VCaP (cell line): ENCODE measurements at regions not wholly inside any gene's neighbourhood (a gene's known extent, or its start where the extent isn't known, plus 50 kb on each side); places are given as distances from the start of the nearest gene placed in this dataset.
"Not testable (repeated sequence)": the region's sequence is repeated elsewhere in the genome, so short reads cannot be mapped to it uniquely, and the experiment has no call there.

Experiments
- H3K27ac ChIP-seq: fragments of 450-650 bp; 2 replicates; pipeline ENCODE4 v1.5.1; 2017
- CTCF ChIP-seq: fragments of 450-650 bp; conservative IDR thresholded peaks from 2 replicates; pipeline ENCODE4 v1.5.1; 2017; ENCODE audit warnings: mild to moderate bottlenecking, moderate library complexity

GRCh38 chr18:14357553-14358297, 185.7 kb downstream of the POTEC start:
- H3K27ac ChIP-seq: not testable (repeated sequence)

DNA sequence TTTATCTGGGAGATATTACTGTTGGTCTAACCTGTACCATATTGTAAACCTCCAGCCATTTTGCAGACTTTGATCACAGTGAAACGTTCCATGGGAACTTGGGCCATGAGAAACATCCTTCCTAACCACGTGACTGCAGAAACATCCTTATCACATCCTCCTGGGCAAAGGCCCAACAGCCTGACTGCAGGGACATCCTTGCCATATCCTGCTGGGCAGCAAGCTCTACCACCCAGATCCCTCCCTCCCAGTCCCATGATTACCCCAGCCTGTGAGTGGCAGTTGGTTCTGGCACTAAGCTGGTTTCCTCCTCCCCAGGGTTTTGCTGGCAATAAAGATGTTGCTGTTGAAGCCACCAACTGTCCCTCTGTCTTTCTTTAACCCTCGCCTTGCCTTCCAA, 201.2 kb downstream of the POTEC start:
- not testable (repeated sequence) for H3K27ac ChIP-seq

DNA sequence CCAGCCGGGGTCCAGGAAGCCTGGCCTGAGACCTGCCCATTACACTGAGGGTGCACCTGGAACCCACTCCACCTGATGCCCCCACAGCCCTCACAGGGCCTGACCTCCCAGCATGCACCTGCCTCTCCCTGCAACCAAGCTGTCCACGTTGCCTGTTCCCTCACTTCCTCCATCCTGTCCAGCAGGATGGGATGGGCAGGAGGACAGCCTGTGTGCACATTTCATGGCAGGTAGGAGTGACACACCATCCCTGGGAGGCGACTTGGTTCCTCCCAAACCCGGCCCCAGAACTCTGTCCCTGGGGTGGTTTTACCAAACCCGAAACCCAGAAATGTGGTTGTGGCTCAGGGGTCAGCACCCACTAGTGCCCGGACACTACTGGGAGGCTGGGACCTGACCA, 203.8 kb upstream of the ZNF519 start:
- H3K27ac ChIP-seq: not testable (repeated sequence)

- H3K27ac ChIP-seq: not testable (repeated sequence)
These were observed 189.0 kb upstream of the ZNF519 start for GRCh38 chr18:14321217-14321616.

DNA sequence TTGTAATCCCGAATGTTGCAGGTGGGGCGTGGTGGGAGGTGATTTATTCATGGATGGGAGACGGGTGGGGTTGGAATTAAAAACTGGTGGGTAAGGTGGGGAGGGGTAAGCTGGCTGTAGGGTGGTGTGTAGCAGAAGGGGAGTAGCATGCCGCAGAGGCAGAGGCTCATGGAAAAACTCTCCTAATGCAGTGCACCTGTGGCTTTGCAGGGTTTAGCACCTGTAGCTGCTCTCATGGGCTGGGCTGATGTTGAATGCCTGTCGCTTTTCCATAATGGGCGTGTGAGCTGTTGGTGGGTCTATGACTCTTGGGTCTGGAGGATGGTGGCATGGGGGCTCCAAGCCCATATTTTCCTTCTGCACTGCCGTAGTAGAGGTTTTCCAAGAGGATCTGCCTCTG, 169.0 kb upstream of the ZNF519 start:
- not testable (repeated sequence) for H3K27ac ChIP-seq

DNA sequence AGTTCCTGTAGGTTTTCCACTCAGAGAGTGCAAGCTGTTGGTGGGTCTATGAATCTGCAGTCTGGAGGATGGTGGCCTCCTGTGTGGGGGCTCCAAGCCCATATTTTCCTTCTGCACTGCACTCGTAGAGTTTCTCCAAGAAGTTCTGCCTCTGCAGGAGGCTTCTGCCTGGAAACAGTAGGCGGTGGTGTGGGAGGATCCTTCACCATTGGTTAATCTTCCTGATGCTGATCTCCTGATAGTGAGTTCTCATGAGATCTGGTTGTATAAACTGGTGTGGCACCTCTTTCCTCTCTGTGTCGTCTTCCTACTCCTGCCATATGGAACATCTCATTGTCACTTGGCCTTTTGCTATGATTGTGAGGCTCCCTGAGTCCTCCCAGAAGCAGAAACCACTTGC, 162.8 kb upstream of the ZNF519 start:
- not testable (repeated sequence) for H3K27ac ChIP-seq

- TF ChIP-seq CTCF: no peak
- H3K27ac ChIP-seq: no peak overlapping the region
These were observed 152.8 kb upstream of the ZNF519 start for GRCh38 chr18:14285053-14285452.

DNA sequence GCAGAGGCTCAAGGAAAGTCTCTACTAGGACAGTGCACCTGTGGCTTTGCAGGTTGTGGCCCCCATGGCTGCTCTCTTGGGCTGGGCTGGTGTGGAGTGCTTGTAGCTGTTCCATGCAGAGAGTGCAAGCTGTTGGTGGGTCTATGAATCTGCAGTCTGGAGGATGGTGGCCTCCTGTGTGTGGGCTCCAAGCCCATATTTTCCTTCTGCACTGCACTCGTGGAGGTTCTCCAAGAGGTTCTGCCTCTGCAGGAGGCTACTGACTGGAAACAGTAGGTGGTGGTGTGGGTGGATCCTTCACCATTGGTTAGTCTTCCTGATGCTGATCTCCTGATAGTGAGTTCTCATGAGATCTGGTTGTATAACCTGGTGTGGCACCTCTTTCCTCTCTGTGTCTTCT, 143.2 kb upstream of the ZNF519 start:
- H3K27ac ChIP-seq: not testable (repeated sequence)

GRCh38 chr18:14265637-14266410, 133.6 kb upstream of the ZNF519 start:
- not testable (repeated sequence) for H3K27ac ChIP-seq

DNA sequence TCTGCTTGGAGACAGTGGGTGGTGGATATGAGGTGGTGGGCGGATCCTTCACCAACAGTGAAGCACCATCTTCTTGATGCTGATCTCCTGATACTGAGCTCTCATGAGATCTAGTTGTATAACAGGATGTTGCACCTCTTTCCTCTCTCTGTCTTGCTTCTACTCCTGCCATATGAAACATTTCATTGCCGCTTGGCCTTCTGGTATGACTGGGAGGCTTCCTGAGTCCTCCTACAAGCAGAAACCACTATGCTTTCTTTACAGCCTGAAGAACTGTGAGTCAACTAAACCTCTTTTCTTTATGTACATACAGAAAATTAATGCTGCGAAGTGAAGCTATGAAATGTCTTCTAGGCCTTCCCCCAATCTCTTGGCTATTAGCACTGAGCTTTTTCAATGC, 130.6 kb upstream of the ZNF519 start:
- H3K27ac ChIP-seq: not testable (repeated sequence)

GRCh38 chr18:14250084-14250677, 117.9 kb upstream of the ZNF519 start:
- not testable (repeated sequence) for H3K27ac ChIP-seq

GRCh38 chr18:14239224-14239623, 107.0 kb upstream of the ZNF519 start:
- not testable (repeated sequence) for H3K27ac ChIP-seq

- H3K27ac ChIP-seq: not testable (repeated sequence)
These were observed 104.3 kb upstream of the ZNF519 start for GRCh38 chr18:14236356-14237048.

GRCh38 chr18:14225286-14225679, 93.0 kb upstream of the ZNF519 start:
- H3K27ac ChIP-seq: not testable (repeated sequence)

DNA sequence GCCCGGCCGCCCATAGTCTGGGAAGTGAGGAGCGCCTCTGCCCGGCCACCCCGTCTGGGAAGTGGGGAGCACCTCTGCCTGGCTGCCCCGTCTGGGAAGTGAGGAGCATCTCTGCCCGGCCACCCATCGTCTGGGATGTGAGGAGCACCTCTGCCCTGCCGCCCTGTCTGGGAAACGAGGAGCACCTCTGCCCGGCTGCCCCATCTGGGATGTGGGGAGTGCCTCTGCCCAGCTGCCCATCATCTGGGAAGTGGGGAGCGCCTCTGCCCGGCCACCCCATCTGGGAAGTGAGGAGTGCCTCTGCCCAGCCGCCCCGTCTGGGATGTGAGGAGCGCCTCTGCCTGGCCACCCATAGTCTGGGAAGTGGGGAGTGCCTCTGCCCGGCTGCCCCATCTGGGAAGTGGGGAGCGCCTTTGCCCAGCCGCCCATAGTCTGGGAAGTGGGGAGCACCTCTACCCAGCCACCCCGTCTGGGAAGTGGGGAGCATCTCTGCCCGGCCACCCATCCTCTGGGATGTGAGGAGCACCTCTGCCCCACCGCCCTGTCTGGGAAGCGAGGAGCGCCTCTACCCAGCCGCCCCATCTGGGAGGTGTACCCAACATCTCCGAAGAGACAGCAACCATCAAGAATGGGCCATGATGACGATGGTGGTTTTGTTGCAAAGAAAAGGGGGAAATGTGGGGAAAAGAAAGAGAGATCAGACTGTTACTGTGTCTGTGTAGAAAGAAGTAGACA, 92.5 kb upstream of the ZNF519 start:
- not testable (repeated sequence) for H3K27ac ChIP-seq

DNA sequence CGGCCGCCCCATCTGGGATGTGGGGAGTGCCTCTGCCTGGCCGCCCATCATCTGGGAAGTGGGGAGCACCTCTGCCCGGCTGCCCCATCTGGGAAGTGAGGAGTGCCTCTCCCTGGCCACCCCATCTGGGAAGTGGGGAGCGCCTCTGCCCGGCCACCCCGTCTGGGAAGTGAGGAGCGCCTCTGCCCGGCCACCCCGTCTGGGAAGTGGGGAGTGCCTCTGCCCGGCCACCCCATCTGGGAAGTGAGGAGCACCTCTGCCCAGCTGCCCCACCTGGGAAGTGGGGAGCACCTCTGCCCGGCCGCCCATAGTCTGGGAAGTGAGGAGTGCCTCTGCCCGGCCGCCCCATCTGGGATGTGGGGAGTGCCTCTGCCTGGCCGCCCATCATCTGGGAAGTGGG, 91.7 kb upstream of the ZNF519 start:
- not testable (repeated sequence) for H3K27ac ChIP-seq

DNA sequence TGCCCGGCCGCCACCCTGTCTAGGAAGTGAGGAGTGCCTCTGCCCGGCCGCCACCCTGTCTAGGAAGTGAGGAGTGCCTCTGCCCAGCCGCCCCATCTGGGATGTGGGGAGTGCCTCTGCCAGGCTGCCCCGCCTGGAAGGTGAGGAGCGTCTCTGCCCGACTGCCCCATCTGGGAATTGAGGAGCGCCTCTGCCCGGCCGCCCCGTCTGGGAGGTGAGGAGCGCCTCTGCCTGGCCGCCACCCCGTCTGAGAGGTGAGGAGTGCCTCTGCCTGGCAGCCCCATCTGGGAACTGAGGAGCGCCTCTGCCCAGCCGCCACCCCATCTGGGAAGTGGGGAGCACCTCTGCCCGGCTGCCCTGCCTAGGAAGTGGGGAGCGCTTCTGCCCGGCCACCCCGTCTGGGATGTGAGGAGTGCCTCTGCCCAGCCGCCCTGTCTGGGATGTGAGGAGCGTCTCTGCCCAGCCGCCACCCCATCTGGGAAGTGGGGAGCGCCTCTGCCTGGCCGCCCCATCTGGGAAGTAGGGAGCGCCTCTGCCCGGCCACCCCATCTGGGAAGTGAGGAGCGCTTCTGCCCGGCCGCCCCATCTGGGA, 91.1 kb upstream of the ZNF519 start:
- H3K27ac ChIP-seq: not testable (repeated sequence)

DNA sequence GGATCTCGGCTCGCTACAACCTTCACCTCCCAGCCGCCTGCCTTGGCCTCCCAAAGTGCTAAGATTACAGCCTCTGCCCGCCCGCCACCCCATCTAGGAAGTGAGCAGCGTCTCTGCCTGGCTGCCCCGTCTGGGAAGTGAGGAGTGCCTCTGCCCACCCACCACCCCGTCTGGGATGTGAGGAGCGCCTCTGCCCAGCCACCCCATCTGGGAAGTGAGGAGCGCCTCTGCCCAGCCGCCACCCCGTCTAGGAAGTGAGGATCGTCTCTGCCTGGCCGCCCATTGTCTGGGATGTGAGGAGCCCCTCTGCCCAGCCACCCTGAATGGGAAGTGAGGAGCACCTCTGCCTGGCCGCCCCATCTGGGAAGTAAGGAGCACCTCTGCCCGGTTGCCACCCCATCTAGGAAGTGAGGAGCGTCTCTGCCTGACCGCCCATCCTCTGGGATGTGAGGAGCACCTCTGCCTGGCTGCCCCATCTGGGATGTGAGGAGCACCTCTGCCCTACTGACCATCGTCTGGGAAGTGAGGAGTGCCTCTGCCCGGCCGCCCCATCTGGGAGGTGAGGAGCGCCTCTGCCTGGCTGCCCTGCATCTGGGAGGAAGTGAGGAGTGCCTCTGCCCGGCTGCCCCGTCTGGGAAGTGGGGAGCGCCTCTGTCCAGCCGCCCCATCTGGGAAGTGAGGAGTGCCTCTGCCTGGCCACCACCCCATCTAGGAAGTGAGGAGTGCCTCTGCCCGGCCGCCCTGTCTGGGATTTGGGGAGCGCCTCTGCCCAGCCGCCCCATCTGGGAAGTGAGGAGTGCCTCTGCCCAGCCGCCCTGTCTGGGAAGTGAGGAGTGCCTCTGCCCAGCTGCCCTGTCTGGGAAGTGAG, 90.4 kb upstream of the ZNF519 start:
- H3K27ac ChIP-seq: not testable (repeated sequence)
